GM23338 (cell line): ENCODE measurements at regions not wholly inside any gene's neighbourhood (a gene's known extent, or its start where the extent isn't known, plus 50 kb on each side); places are given as distances from the start of the nearest gene placed in this dataset.

Source experiments
- ATAC-seq: fragments of 200-7000 bp; cut with Tn5 transposase; 3 replicates; pipeline ENCODE4 v1.9.1; 2020
- DNase-seq: peaks from one replicate; pipeline ENCODE4 v3.0.0-alpha.2; 2015; ENCODE audit warnings: low spot score
- H2AFZ ChIP-seq: fragments of 200-600 bp; sonication (generic); 2 replicates; pipeline ENCODE4 v1.8.0; 2016; ENCODE audit warnings: antibody characterized with exemption, mild to moderate bottlenecking, moderate library complexity
- H3F3A ChIP-seq: fragments of 200-600 bp; sonication (generic); replicated peaks from 2 replicates; pipeline ENCODE4 v1.8.0; 2017; ENCODE audit warnings: antibody characterized with exemption, mixed run types, low read depth
- H3K27ac ChIP-seq: fragments of 200-600 bp; sonication (generic); 2 replicates; pipeline ENCODE4 v1.6.1; 2016; ENCODE audit warnings: low read depth
- H3K27me3 ChIP-seq: fragments of 200-600 bp; sonication (generic); 2 replicates; pipeline ENCODE4 v1.8.0; 2016; ENCODE audit warnings: mild to moderate bottlenecking, mixed run types, moderate library complexity; ENCODE audit not compliant: insufficient read depth
- H3K36me3 ChIP-seq: fragments of 200-600 bp; sonication (generic); 2 replicates; pipeline ENCODE4 v1.8.0; 2016; ENCODE audit warnings: mild to moderate bottlenecking; ENCODE audit not compliant: insufficient read depth
- H3K4me1 ChIP-seq: fragments of 200-600 bp; sonication (generic); 2 replicates; pipeline ENCODE4 v1.8.0; 2016; ENCODE audit warnings: mild to moderate bottlenecking, moderate library complexity; ENCODE audit not compliant: insufficient read depth
- H3K4me2 ChIP-seq: fragments of 200-600 bp; sonication (generic); 2 replicates; pipeline ENCODE4 v1.7.1; 2017; ENCODE audit warnings: mixed run types
- H3K4me3 ChIP-seq: fragments of 200-600 bp; sonication (generic); 2 replicates; pipeline ENCODE4 v1.6.1; 2016; ENCODE audit warnings: mixed run types
- H3K79me2 ChIP-seq: fragments of 200-600 bp; sonication (generic); replicated peaks from 2 replicates; pipeline ENCODE4 v1.8.0; 2017; ENCODE audit warnings: mild to moderate bottlenecking; ENCODE audit not compliant: insufficient read depth
- H3K9me2 ChIP-seq: fragments of 200-600 bp; sonication (generic); 2 replicates; pipeline ENCODE4 v1.8.0; 2017; ENCODE audit not compliant: insufficient read depth
- H4K20me1 ChIP-seq: fragments of 200-600 bp; sonication (generic); replicated peaks from 2 replicates; pipeline ENCODE4 v1.8.0; 2017; ENCODE audit warnings: mild to moderate bottlenecking; ENCODE audit not compliant: insufficient read depth
- H3K27ac Mint-ChIP-seq: 2 replicates; pipeline ENCODE4 v1.8.0; 2020; ENCODE audit warnings: inconsistent platforms, mild to moderate bottlenecking, moderate library complexity, mixed read lengths
- H3K27me3 Mint-ChIP-seq: 3 replicates; pipeline ENCODE4 v1.8.0; 2022; ENCODE audit warnings: low read depth, mild to moderate bottlenecking, moderate library complexity, mixed read lengths, inconsistent platforms; ENCODE audit not compliant: insufficient read depth, poor library complexity
- H3K36me3 Mint-ChIP-seq: 3 replicates; pipeline ENCODE4 v1.8.0; 2021; ENCODE audit warnings: low read depth, mild to moderate bottlenecking, inconsistent platforms, moderate library complexity, mixed read lengths
- H3K4me1 Mint-ChIP-seq: 3 replicates; pipeline ENCODE4 v1.8.0; 2020; ENCODE audit warnings: mild to moderate bottlenecking, inconsistent platforms, mixed read lengths
- H3K4me3 Mint-ChIP-seq: 3 replicates; pipeline ENCODE4 v1.8.0; 2021; ENCODE audit warnings: moderate library complexity, mild to moderate bottlenecking, inconsistent platforms, mixed read lengths
- H3K9me3 Mint-ChIP-seq: 3 replicates; pipeline ENCODE4 v1.8.0; 2020; ENCODE audit warnings: moderate library complexity, mild to moderate bottlenecking, inconsistent platforms, mixed read lengths
- EZH2phosphoT487 ChIP-seq: fragments of 200-600 bp; sonication (generic); IDR thresholded peaks from one replicate; pipeline ENCODE4 v1.8.1; 2018; ENCODE audit warnings: antibody characterized with exemption; ENCODE audit not compliant: unreplicated experiment
- JUNB ChIP-seq: IDR thresholded peaks from one replicate; pipeline ENCODE4 v1.6.1; 2016; ENCODE audit warnings: antibody characterized with exemption; ENCODE audit not compliant: unreplicated experiment
- POLR2AphosphoS5 ChIP-seq: IDR thresholded peaks from 2 replicates; pipeline ENCODE4 v1.6.1; 2016; ENCODE audit warnings: antibody characterized with exemption, low read depth
- STAT1 ChIP-seq: IDR thresholded peaks from one replicate; pipeline ENCODE4 v1.6.1; 2016; ENCODE audit warnings: antibody characterized with exemption; ENCODE audit not compliant: unreplicated experiment
- TF ChIP-seq, protein P1 (sequence below): IDR thresholded peaks from 2 replicates; pipeline ENCODE4 v1.6.1; 2016; ENCODE audit warnings: antibody characterized with exemption
- TF ChIP-seq, protein P2 (sequence below): IDR thresholded peaks from one replicate; pipeline ENCODE4 v1.6.1; 2018; ENCODE audit warnings: antibody characterized with exemption; ENCODE audit not compliant: unreplicated experiment
- TF ChIP-seq, protein P3 (sequence below), 2 experiments: fragments of 200-600 bp in 1 of 2; sonication (generic) in 1 of 2; conservative IDR thresholded peaks; 2 replicates each; pipeline versions ENCODE4 v1.5.1 to v1.6.1; 2016 to 2017; ENCODE audit warnings: antibody characterized with exemption in 2 of 2, low read depth in 2 of 2, mild to moderate bottlenecking in 2 of 2, moderate library complexity in 1 of 2
- TF ChIP-seq, protein P4 (sequence below): fragments of 250-450 bp; sonication (Bioruptor Pico); IDR thresholded peaks from 2 replicates; pipeline ENCODE4 v1.5.0; 2020; ENCODE audit warnings: mild to moderate bottlenecking, moderate library complexity

DNA sequence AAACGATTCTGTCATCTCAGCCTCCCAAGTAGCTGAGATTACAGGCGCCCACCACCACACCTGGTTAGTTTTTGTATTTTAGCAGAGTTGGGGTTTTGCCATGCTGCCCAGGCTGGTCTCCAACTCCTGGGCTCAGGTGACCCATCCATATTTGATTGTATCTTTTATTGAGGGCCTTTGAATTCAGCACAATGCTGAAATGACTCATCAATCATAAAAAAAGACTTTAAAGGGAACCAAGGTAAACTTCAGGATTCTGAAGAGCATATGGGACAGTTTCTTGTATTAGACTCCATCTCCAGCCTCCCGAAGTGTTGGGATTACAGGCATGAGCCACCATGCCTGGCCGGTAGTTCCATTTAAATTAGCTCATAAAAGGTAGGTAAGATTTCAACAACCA is 232.2 kb downstream of the SETD4 start (continued):
- TF ChIP-seq, protein P1, sequence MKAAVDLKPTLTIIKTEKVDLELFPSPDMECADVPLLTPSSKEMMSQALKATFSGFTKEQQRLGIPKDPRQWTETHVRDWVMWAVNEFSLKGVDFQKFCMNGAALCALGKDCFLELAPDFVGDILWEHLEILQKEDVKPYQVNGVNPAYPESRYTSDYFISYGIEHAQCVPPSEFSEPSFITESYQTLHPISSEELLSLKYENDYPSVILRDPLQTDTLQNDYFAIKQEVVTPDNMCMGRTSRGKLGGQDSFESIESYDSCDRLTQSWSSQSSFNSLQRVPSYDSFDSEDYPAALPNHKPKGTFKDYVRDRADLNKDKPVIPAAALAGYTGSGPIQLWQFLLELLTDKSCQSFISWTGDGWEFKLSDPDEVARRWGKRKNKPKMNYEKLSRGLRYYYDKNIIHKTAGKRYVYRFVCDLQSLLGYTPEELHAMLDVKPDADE: no peak
- TF ChIP-seq, protein P2, sequence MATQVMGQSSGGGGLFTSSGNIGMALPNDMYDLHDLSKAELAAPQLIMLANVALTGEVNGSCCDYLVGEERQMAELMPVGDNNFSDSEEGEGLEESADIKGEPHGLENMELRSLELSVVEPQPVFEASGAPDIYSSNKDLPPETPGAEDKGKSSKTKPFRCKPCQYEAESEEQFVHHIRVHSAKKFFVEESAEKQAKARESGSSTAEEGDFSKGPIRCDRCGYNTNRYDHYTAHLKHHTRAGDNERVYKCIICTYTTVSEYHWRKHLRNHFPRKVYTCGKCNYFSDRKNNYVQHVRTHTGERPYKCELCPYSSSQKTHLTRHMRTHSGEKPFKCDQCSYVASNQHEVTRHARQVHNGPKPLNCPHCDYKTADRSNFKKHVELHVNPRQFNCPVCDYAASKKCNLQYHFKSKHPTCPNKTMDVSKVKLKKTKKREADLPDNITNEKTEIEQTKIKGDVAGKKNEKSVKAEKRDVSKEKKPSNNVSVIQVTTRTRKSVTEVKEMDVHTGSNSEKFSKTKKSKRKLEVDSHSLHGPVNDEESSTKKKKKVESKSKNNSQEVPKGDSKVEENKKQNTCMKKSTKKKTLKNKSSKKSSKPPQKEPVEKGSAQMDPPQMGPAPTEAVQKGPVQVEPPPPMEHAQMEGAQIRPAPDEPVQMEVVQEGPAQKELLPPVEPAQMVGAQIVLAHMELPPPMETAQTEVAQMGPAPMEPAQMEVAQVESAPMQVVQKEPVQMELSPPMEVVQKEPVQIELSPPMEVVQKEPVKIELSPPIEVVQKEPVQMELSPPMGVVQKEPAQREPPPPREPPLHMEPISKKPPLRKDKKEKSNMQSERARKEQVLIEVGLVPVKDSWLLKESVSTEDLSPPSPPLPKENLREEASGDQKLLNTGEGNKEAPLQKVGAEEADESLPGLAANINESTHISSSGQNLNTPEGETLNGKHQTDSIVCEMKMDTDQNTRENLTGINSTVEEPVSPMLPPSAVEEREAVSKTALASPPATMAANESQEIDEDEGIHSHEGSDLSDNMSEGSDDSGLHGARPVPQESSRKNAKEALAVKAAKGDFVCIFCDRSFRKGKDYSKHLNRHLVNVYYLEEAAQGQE: no peak
- TF ChIP-seq, protein P3, sequence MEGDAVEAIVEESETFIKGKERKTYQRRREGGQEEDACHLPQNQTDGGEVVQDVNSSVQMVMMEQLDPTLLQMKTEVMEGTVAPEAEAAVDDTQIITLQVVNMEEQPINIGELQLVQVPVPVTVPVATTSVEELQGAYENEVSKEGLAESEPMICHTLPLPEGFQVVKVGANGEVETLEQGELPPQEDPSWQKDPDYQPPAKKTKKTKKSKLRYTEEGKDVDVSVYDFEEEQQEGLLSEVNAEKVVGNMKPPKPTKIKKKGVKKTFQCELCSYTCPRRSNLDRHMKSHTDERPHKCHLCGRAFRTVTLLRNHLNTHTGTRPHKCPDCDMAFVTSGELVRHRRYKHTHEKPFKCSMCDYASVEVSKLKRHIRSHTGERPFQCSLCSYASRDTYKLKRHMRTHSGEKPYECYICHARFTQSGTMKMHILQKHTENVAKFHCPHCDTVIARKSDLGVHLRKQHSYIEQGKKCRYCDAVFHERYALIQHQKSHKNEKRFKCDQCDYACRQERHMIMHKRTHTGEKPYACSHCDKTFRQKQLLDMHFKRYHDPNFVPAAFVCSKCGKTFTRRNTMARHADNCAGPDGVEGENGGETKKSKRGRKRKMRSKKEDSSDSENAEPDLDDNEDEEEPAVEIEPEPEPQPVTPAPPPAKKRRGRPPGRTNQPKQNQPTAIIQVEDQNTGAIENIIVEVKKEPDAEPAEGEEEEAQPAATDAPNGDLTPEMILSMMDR (conservative IDR thresholded peaks at IDR 0.05; ENCODE audit: low read depth in 2 of 2): no peak
- TF ChIP-seq STAT1 (no peak), JUNB (no peak), EZH2phosphoT487 (no peak)

DNA sequence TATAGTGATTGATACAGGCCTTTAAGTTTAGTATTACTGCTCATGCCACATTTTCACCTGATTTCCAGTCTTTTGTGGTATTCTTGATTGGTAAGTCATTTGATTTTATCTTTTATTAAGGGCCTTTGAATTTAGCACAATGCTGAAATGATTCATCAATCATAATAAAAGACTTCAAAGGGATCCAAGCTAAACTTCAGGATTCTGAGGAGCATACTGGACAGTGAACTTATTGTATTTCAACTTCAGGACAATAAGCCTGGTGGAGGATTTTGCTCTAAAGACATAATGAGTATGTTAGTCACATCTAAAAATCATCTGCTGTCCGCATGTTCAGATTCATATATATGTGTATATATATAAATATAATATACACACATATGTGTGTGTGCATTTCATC is 233.3 kb downstream of the SETD4 start:
- DNase-seq (no peak), ATAC-seq (no peak)
- Mint-ChIP-seq H3K27ac (no peak overlapping the region), H3K4me3 (no peak overlapping the region), H3K9me3 (peaks cover 5% of the 10 kb centered on the region; the same call in 1 of the 3 replicates), H3K36me3 (no peaks in the 10 kb centered on the region; the same call in 2 of the 3 replicates), H3K27me3 (peaks cover 4% of the 10 kb centered on the region), H3K4me1 (peaks cover 9% of the 10 kb centered on the region)
- Histone ChIP-seq H3K36me3 (no peaks in the 10 kb centered on the region), H3K4me2 (no peak overlapping the region), H3K27ac (no peak overlapping the region), H3K9me2 (peaks cover 6% of the 10 kb centered on the region; the same call in 1 of the 2 replicates), H3K4me1 (no peaks in the 10 kb centered on the region), H4K20me1 (no peaks in the 10 kb centered on the region), H3K4me3 (no peak overlapping the region), H3F3A (no peaks in the 10 kb centered on the region), H2AFZ (no peak overlapping the region), H3K79me2 (no peaks in the 10 kb centered on the region), H3K27me3 (no peaks in the 10 kb centered on the region)
- no peak for TF ChIP-seq EZH2phosphoT487
- TF ChIP-seq STAT1: no peak
- TF ChIP-seq, protein P1: no peak
- TF ChIP-seq, protein P4, sequence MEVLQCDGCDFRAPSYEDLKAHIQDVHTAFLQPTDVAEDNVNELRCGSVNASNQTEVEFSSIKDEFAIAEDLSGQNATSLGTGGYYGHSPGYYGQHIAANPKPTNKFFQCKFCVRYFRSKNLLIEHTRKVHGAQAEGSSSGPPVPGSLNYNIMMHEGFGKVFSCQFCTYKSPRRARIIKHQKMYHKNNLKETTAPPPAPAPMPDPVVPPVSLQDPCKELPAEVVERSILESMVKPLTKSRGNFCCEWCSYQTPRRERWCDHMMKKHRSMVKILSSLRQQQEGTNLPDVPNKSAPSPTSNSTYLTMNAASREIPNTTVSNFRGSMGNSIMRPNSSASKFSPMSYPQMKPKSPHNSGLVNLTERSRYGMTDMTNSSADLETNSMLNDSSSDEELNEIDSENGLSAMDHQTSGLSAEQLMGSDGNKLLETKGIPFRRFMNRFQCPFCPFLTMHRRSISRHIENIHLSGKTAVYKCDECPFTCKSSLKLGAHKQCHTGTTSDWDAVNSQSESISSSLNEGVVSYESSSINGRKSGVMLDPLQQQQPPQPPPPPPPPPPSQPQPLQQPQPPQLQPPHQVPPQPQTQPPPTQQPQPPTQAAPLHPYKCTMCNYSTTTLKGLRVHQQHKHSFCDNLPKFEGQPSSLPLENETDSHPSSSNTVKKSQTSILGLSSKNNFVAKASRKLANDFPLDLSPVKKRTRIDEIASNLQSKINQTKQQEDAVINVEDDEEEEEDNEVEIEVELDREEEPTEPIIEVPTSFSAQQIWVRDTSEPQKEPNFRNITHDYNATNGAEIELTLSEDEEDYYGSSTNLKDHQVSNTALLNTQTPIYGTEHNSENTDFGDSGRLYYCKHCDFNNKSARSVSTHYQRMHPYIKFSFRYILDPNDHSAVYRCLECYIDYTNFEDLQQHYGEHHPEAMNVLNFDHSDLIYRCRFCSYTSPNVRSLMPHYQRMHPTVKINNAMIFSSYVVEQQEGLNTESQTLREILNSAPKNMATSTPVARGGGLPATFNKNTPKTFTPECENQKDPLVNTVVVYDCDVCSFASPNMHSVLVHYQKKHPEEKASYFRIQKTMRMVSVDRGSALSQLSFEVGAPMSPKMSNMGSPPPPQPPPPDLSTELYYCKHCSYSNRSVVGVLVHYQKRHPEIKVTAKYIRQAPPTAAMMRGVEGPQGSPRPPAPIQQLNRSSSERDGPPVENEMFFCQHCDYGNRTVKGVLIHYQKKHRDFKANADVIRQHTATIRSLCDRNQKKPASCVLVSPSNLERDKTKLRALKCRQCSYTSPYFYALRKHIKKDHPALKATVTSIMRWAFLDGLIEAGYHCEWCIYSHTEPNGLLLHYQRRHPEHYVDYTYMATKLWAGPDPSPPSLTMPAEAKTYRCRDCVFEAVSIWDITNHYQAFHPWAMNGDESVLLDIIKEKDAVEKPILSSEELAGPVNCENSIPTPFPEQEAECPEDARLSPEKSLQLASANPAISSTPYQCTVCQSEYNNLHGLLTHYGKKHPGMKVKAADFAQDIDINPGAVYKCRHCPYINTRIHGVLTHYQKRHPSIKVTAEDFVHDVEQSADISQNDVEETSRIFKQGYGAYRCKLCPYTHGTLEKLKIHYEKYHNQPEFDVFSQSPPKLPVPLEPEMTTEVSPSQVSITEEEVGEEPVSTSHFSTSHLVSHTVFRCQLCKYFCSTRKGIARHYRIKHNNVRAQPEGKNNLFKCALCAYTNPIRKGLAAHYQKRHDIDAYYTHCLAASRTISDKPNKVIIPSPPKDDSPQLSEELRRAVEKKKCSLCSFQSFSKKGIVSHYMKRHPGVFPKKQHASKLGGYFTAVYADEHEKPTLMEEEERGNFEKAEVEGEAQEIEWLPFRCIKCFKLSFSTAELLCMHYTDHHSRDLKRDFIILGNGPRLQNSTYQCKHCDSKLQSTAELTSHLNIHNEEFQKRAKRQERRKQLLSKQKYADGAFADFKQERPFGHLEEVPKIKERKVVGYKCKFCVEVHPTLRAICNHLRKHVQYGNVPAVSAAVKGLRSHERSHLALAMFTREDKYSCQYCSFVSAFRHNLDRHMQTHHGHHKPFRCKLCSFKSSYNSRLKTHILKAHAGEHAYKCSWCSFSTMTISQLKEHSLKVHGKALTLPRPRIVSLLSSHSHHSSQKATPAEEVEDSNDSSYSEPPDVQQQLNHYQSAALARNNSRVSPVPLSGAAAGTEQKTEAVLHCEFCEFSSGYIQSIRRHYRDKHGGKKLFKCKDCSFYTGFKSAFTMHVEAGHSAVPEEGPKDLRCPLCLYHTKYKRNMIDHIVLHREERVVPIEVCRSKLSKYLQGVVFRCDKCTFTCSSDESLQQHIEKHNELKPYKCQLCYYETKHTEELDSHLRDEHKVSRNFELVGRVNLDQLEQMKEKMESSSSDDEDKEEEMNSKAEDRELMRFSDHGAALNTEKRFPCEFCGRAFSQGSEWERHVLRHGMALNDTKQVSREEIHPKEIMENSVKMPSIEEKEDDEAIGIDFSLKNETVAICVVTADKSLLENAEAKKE: no peak
- TF ChIP-seq POLR2AphosphoS5: no peak
- TF ChIP-seq, protein P3 (conservative IDR thresholded peaks at IDR 0.05; ENCODE audit: low read depth in 2 of 2): no peak
